Gastroesophageal sphincter (tissue), 4 donors: ENCODE measurements at regions not wholly inside any gene's neighbourhood (a gene's known extent, or its start where the extent isn't known, plus 50 kb on each side); places are given as distances from the start of the nearest gene placed in this dataset.

ENCODE experiments used
- ATAC-seq: fragments of 150-250 bp; one replicate; pipeline ENCODE4 v1.9.1; 2016; ENCODE audit warnings: mild to moderate bottlenecking, moderate library complexity
- H3K27ac ChIP-seq, 4 donors: fragments of 200-600 bp; sonication (generic) in 3 of 4; 1 replicate in 3 of 4; 2 replicates in 1 of 4; pipeline ENCODE4 v1.5.1; 2016 to 2019
- H3K27me3 ChIP-seq: fragments of 200-600 bp; sonication (generic); one replicate; pipeline ENCODE4 v1.5.1; 2019
- H3K36me3 ChIP-seq, 2 donors: fragments of 200-600 bp; sonication (generic); one replicate each; pipeline ENCODE4 v1.5.1; 2019; ENCODE audit warnings: control low read depth in 1 of 2
- H3K4me1 ChIP-seq, 3 donors: fragments of 200-600 bp; sonication (generic); 1 replicate in 2 of 3; 2 replicates in 1 of 3; pipeline ENCODE4 v1.5.1; 2016 to 2019; ENCODE audit warnings: control low read depth in 2 of 3
- H3K4me3 ChIP-seq, 2 donors: fragments of 200-600 bp; sonication (generic); one replicate each; pipeline ENCODE4 v1.5.1; 2019; ENCODE audit warnings: mild to moderate bottlenecking in 1 of 2, moderate library complexity in 1 of 2
- H3K9me3 ChIP-seq, 3 donors: fragments of 200-600 bp; sonication (generic); one replicate each; pipeline ENCODE4 v1.5.1; 2017 to 2019; ENCODE audit warnings: control low read depth in 2 of 3
- EP300 ChIP-seq: sonication (generic); formaldehyde crosslinking; IDR thresholded peaks from one replicate; pipeline ENCODE4 v1.6.1; 2017; ENCODE audit warnings: antibody characterized with exemption, mild to moderate bottlenecking
- POLR2A ChIP-seq, 2 donors: fragments of 450-650 bp; IDR thresholded peaks; one replicate each; pipeline ENCODE4 v1.6.1; 2017; ENCODE audit warnings: antibody characterized with exemption in 2 of 2, mild to moderate bottlenecking in 2 of 2, moderate library complexity in 1 of 2
- POLR2AphosphoS5 ChIP-seq: sonication (generic); formaldehyde crosslinking; IDR thresholded peaks from one replicate; pipeline ENCODE4 v1.6.1; 2017; ENCODE audit warnings: antibody characterized with exemption
- WGBS, 2 donors: methylation state at CpG; one replicate each; pipeline ENCODE4 v1.1.5; 2018; ENCODE audit warnings: low coverage in 1 of 2; 5-methylcytosine and 5-hydroxymethylcytosine counted together
- TF ChIP-seq, protein P1 (sequence below), 4 experiments: fragments of 200-600 bp in 2 of 4; fragments of 450-650 bp in 2 of 4; sonication (generic) in 1 of 4; IDR thresholded peaks; one replicate each; pipeline ENCODE4 v1.5.1; 2017 to 2019; ENCODE audit warnings: antibody characterized with exemption in 4 of 4, mild to moderate bottlenecking in 2 of 4, moderate library complexity in 2 of 4

DNA sequence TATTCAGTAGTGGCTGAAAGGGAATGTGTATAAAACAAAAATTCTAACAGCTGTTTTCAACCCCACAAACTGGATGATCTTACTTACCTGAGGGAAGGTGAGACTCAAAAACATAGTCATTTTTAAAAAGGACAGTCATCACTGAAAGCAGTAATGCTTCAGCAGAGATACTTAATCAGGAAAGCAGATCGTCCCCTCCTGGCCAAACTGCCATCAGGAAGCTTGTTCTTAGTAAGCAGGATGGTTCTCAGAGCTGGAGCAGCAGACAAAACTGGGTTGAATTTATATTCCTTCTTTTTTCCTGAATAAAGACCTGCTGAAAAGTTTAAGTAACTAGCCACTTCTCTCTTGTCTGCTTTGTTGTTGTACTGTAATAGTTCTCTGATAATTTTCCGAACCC is 1156.5 kb downstream of the OLFM4 start:
- 49 to 85% methylated on average over 2 of the region's 2 CpGs for WGBS, 2 donors
- no peaks in the 10 kb centered on the region for H3K36me3 ChIP-seq
- H3K4me3 ChIP-seq: no peak overlapping the region
- H3K27me3 ChIP-seq: no peaks in the 10 kb centered on the region
- no peak for ATAC-seq
- TF ChIP-seq EP300 (no peak), POLR2AphosphoS5 (no peak), POLR2A (IDR thresholded peaks at IDR 0.05) (no peak)
- TF ChIP-seq, protein P1, sequence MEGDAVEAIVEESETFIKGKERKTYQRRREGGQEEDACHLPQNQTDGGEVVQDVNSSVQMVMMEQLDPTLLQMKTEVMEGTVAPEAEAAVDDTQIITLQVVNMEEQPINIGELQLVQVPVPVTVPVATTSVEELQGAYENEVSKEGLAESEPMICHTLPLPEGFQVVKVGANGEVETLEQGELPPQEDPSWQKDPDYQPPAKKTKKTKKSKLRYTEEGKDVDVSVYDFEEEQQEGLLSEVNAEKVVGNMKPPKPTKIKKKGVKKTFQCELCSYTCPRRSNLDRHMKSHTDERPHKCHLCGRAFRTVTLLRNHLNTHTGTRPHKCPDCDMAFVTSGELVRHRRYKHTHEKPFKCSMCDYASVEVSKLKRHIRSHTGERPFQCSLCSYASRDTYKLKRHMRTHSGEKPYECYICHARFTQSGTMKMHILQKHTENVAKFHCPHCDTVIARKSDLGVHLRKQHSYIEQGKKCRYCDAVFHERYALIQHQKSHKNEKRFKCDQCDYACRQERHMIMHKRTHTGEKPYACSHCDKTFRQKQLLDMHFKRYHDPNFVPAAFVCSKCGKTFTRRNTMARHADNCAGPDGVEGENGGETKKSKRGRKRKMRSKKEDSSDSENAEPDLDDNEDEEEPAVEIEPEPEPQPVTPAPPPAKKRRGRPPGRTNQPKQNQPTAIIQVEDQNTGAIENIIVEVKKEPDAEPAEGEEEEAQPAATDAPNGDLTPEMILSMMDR (IDR thresholded peaks at IDR 0.05): no peak
- H3K9me3 ChIP-seq: no peaks in the 10 kb centered on the region
- no peaks in the 10 kb centered on the region for H3K4me1 ChIP-seq
- H3K27ac ChIP-seq: no peak overlapping the region

DNA sequence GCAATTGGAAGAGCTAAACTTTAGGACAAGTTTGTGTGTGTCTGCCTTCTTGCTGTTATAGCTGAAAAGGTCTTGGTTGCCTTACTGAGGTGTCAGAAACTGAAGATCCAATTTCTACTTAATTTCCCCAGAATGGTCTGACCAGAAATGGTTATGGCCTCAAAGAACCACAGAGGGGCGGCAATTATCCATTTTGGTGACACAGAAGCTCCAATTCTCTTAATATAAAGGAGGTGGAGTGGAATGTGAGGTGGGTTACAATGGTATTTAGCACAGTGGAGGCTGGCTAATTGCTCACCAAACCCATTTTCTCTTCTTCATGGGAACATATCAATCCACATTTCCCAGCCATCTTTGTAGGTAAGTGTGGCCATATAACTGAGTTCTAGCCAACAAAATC is 1157.2 kb downstream of the OLFM4 start:
- no peak for ATAC-seq
- no peak for TF ChIP-seq POLR2AphosphoS5
- TF ChIP-seq, protein P1 (IDR thresholded peaks at IDR 0.05): no peak
- no peak for TF ChIP-seq POLR2A (IDR thresholded peaks at IDR 0.05)
- no peak for TF ChIP-seq EP300
- no peaks in the 10 kb centered on the region for H3K36me3 ChIP-seq
- H3K9me3 ChIP-seq: no peaks in the 10 kb centered on the region
- no peak overlapping the region for H3K27ac ChIP-seq
- H3K27me3 ChIP-seq: no peaks in the 10 kb centered on the region
- WGBS, 2 donors: 67 to 73% methylated on average over 1 of the region's 1 CpG
- no peak overlapping the region for H3K4me3 ChIP-seq
- no peaks in the 10 kb centered on the region for H3K4me1 ChIP-seq

DNA sequence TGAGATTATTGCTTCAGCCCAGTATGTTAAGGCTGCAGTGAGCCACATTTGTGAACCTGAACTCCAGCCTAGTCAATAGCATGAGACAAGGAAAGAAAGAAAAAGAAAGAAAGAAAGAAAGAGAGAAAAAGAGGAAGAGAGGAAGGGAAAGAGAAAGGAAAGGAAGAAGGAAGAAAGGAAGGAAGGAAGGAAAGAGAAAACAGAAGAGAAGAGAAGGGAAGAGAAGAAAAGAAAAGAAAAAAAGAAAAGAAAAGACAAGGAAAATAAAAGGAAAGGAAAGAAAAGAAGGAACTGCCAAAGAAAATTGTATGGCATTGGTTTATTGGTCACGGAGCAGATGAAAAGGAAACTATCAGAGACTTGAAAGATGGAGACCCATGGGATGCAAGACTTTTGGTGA is 1158.8 kb downstream of the OLFM4 start:
- WGBS, 2 donors: 81% methylated on average over 1 of the region's 1 CpG; no CpG with 5 or more reads in 1 of the 2 donors
- H3K27me3 ChIP-seq: no peaks in the 10 kb centered on the region
- TF ChIP-seq POLR2AphosphoS5 (no peak), EP300 (no peak), POLR2A (IDR thresholded peaks at IDR 0.05) (no peak)
- TF ChIP-seq, protein P1 (IDR thresholded peaks at IDR 0.05): no peak
- H3K27ac ChIP-seq: no peak overlapping the region
- no peak overlapping the region for H3K4me3 ChIP-seq
- no peaks in the 10 kb centered on the region for H3K4me1 ChIP-seq
- no peaks in the 10 kb centered on the region for H3K9me3 ChIP-seq
- no peaks in the 10 kb centered on the region for H3K36me3 ChIP-seq
- ATAC-seq: no peak

DNA sequence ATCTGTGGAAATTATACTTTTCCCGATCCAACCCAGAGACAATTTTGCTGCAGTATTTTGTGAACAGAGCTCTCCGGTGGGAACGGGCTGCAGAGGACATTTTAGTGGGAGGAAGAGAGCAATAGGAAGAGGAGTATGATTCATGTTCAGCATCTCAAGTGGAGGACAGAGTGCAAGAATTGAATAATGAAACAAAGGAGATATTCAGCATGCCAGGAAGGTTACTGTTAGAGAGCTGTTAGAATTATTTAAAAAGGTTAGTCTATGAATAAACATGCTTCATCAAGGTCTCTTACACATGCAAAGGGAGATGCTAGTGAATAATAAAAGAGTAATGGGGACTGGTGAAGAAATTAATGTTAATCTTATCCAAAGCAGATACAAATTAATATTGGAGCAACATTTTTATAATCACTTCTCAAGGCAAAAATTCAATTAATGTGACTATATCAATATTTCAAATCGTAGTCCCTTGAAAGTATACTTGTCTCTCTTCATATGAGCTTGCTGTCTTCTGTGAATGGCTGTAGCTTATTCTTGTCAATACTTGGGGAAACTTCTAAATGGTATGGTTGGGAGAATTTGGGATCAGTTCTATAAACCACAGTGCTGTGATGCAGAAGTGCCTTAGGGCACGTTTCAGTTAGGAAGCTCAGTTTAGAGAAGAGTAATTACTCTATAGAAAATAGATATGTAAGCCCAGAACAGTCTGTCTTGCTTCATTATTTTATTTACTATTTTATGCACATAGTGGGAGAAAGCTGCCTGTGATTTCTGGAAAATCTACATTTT is 1165.8 kb downstream of the OLFM4 start:
- H3K9me3 ChIP-seq: no peaks in the 10 kb centered on the region
- TF ChIP-seq POLR2A (IDR thresholded peaks at IDR 0.05) (no peak), POLR2AphosphoS5 (no peak), EP300 (no peak)
- TF ChIP-seq, protein P1 (IDR thresholded peaks at IDR 0.05): no peak
- no peaks in the 10 kb centered on the region for H3K4me1 ChIP-seq
- no peak overlapping the region for H3K4me3 ChIP-seq
- H3K36me3 ChIP-seq: no peaks in the 10 kb centered on the region
- no peak for ATAC-seq
- no peaks in the 10 kb centered on the region for H3K27me3 ChIP-seq
- WGBS, 2 donors: 54 to 62% methylated on average over 5 of the region's 5 CpGs
- no peak overlapping the region for H3K27ac ChIP-seq

DNA sequence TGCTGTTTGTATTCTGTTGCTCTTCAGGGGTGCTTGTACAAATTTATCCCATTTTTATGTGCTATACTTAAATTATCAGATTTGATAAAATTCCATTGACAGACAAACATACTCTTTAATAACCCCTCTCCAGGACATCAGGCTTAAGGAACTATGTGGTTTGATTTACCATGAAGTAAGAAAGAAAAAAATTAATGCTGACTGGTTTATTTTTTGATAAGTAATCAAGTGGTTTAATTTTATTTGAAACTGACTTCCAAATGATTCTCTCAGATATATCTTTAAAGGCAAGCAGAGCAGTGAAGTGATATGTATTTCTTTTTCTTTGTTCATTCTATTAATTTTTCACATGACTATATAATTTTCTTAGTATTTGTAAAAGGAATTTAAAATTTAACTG is 1168.1 kb downstream of the OLFM4 start:
- H3K9me3 ChIP-seq: no peaks in the 10 kb centered on the region
- H3K27me3 ChIP-seq: no peaks in the 10 kb centered on the region
- TF ChIP-seq EP300 (no peak), POLR2A (IDR thresholded peaks at IDR 0.05) (no peak)
- H3K4me1 ChIP-seq: no peaks in the 10 kb centered on the region
- no peak overlapping the region for H3K4me3 ChIP-seq
- no peak for ATAC-seq
- H3K36me3 ChIP-seq: no peaks in the 10 kb centered on the region
- H3K27ac ChIP-seq: no peak overlapping the region
